ENCODE measurements at regions not wholly inside any gene's neighbourhood (a gene's known extent, or its start where the extent isn't known, plus 50 kb on each side); places are given as distances from the start of the nearest gene placed in this dataset.

DNA sequence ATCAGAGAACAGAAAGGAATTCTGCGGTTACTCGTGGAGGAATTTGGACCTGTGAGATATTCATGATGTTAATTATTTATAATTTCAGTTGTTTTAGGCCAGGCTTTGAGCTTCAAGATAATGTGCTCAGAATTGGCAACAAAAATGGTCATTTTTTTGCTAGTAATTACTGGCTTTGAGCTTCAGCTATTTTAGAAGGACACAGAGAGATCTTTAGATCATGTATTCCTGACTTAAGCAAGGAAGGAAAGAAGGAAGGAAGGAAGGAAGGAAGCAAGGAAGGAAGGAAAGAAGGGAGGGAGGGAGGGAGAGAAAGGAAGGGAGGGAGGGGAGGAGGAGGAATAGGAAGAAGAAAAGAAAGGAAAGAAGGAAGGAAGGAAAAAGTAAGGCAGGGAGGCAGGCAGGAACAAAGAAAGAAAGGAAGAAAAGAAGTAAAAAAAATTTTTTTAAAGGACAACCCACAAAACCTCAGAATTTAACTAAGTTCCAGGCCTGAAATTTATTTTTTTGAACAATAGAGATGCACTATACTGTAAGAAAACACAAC, 277.9 kb upstream of the KLF3 start:
- POLR2A ChIA-PET, result interaction anchor here (0.6 kb wide), 1 partner anchor 37 kb away, joined by 3 read pairs; no protein-coding TSS in a partner anchor

DNA sequence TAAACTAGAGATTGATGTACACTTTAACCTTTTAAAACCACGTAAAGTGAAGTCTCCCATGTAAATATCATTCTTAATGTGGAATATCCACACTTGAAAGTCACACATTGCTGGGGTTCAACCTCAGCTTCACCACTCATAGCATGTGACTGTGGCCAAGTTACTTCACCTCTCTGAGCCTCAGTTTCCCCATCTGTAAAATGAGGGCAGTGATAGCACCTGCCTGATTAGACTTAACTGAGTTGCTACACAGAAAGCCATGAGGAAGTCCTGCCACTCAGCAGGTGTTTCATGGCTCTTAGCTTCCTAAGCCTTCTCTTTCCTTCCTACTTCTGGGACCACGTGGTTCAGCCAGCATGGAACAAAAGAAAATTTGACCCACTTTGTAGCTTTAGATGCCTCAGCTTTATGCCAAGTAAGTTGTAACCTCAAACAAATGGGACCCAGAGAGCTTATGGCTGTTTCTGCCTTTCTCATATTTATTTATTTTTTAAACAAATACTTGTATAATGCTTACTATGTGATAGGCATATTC, 277.3 kb upstream of the KLF3 start:
- peaks cover 26% of the 10 kb centered on the region for H3K36me3 Mint-ChIP-seq
- no peak for DNase-seq (ENCODE audit: low spot score)
- ChIA-PET CTCF (no interaction called here), POLR2A (interaction anchor here (0.5 kb wide), 1 partner anchor 57 kb away, joined by 3 read pairs; no protein-coding TSS in a partner anchor)
- peaks cover 9% of the 10 kb centered on the region for H3K4me1 Mint-ChIP-seq
- H3K27me3 Mint-ChIP-seq (ENCODE audit: low read depth), result no peaks in the 10 kb centered on the region
- peaks cover 33% of the 10 kb centered on the region for H3K9me3 Mint-ChIP-seq
- H3K27ac Mint-ChIP-seq, result no peak overlapping the region
- ATAC-seq, result no peak
- TF ChIP-seq GTF2I (CRISPR knock-in tag; conservative IDR thresholded peaks at IDR 0.05) (no peak), ZNF423 (CRISPR knock-in tag; IDR thresholded peaks at IDR 0.05) (no peak), TP53 (CRISPR knock-in tag; IDR thresholded peaks at IDR 0.05) (no peak), TCF7 (CRISPR knock-in tag; IDR thresholded peaks at IDR 0.05; ENCODE audit: low read depth) (no peak), ATF1 (CRISPR knock-in tag; IDR thresholded peaks at IDR 0.05) (no peak), ZNF396 (CRISPR knock-in tag; IDR thresholded peaks at IDR 0.05; ENCODE audit: borderline replicate concordance) (no peak), SMAD4 (CRISPR knock-in tag; IDR thresholded peaks at IDR 0.05) (no peak)
- TF ChIP-seq, protein P1, sequence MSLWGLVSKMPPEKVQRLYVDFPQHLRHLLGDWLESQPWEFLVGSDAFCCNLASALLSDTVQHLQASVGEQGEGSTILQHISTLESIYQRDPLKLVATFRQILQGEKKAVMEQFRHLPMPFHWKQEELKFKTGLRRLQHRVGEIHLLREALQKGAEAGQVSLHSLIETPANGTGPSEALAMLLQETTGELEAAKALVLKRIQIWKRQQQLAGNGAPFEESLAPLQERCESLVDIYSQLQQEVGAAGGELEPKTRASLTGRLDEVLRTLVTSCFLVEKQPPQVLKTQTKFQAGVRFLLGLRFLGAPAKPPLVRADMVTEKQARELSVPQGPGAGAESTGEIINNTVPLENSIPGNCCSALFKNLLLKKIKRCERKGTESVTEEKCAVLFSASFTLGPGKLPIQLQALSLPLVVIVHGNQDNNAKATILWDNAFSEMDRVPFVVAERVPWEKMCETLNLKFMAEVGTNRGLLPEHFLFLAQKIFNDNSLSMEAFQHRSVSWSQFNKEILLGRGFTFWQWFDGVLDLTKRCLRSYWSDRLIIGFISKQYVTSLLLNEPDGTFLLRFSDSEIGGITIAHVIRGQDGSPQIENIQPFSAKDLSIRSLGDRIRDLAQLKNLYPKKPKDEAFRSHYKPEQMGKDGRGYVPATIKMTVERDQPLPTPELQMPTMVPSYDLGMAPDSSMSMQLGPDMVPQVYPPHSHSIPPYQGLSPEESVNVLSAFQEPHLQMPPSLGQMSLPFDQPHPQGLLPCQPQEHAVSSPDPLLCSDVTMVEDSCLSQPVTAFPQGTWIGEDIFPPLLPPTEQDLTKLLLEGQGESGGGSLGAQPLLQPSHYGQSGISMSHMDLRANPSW (CRISPR knock-in tag; conservative IDR thresholded peaks at IDR 0.05; ENCODE audit: low read depth), result no peak
- TF ChIP-seq, protein P2, sequence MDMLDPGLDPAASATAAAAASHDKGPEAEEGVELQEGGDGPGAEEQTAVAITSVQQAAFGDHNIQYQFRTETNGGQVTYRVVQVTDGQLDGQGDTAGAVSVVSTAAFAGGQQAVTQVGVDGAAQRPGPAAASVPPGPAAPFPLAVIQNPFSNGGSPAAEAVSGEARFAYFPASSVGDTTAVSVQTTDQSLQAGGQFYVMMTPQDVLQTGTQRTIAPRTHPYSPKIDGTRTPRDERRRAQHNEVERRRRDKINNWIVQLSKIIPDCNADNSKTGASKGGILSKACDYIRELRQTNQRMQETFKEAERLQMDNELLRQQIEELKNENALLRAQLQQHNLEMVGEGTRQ (CRISPR knock-in tag; IDR thresholded peaks at IDR 0.05), result no peak
- TF ChIP-seq, protein P3, sequence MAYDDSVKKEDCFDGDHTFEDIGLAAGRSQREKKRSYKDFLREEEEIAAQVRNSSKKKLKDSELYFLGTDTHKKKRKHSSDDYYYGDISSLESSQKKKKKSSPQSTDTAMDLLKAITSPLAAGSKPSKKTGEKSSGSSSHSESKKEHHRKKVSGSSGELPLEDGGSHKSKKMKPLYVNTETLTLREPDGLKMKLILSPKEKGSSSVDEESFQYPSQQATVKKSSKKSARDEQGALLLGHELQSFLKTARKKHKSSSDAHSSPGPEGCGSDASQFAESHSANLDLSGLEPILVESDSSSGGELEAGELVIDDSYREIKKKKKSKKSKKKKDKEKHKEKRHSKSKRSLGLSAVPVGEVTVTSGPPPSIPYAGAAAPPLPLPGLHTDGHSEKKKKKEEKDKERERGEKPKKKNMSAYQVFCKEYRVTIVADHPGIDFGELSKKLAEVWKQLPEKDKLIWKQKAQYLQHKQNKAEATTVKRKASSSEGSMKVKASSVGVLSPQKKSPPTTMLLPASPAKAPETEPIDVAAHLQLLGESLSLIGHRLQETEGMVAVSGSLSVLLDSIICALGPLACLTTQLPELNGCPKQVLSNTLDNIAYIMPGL (CRISPR knock-in tag; IDR thresholded peaks at IDR 0.05), result no peak
- TF ChIP-seq, protein P4, sequence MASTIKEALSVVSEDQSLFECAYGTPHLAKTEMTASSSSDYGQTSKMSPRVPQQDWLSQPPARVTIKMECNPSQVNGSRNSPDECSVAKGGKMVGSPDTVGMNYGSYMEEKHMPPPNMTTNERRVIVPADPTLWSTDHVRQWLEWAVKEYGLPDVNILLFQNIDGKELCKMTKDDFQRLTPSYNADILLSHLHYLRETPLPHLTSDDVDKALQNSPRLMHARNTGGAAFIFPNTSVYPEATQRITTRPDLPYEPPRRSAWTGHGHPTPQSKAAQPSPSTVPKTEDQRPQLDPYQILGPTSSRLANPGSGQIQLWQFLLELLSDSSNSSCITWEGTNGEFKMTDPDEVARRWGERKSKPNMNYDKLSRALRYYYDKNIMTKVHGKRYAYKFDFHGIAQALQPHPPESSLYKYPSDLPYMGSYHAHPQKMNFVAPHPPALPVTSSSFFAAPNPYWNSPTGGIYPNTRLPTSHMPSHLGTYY (CRISPR knock-in tag; IDR thresholded peaks at IDR 0.05), result no peak
- TF ChIP-seq, protein P5, sequence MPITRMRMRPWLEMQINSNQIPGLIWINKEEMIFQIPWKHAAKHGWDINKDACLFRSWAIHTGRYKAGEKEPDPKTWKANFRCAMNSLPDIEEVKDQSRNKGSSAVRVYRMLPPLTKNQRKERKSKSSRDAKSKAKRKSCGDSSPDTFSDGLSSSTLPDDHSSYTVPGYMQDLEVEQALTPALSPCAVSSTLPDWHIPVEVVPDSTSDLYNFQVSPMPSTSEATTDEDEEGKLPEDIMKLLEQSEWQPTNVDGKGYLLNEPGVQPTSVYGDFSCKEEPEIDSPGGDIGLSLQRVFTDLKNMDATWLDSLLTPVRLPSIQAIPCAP (CRISPR knock-in tag; IDR thresholded peaks at IDR 0.05), result no peak
- no peak overlapping the region for H3K4me3 Mint-ChIP-seq

More for the DNA sequence above, 277.9 kb upstream of the KLF3 start:
- H3K4me1 Mint-ChIP-seq, result peaks cover 9% of the 10 kb centered on the region
- DNase-seq (ENCODE audit: low spot score) (no peak), ATAC-seq (no peak)
- no peaks in the 10 kb centered on the region for H3K27me3 Mint-ChIP-seq (ENCODE audit: low read depth)
- CTCF ChIA-PET, result interaction anchor here (0.6 kb wide), 1 partner anchor 207 kb away, joined by 3 read pairs; no protein-coding TSS in a partner anchor
- no peak overlapping the region for H3K27ac Mint-ChIP-seq
- peaks cover 20% of the 10 kb centered on the region for H3K36me3 Mint-ChIP-seq
- H3K9me3 Mint-ChIP-seq, result peaks cover 27% of the 10 kb centered on the region
- no peak for TF ChIP-seq TEAD1 (CRISPR knock-in tag; IDR thresholded peaks at IDR 0.05)
- TF ChIP-seq, protein P6, sequence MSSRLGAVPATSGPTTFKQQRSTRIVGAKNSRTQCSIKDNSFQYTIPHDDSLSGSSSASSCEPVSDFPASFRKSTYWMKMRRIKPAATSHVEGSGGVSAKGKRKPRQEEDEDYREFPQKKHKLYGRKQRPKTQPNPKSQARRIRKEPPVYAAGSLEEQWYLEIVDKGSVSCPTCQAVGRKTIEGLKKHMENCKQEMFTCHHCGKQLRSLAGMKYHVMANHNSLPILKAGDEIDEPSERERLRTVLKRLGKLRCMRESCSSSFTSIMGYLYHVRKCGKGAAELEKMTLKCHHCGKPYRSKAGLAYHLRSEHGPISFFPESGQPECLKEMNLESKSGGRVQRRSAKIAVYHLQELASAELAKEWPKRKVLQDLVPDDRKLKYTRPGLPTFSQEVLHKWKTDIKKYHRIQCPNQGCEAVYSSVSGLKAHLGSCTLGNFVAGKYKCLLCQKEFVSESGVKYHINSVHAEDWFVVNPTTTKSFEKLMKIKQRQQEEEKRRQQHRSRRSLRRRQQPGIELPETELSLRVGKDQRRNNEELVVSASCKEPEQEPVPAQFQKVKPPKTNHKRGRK (CRISPR knock-in tag; IDR thresholded peaks at IDR 0.05; ENCODE audit: borderline replicate concordance), result peak; percentile 61; the same call in 1 of the 2 replicates
- no peak overlapping the region for H3K4me3 Mint-ChIP-seq
